HG02970 (cell line): ENCODE measurements at regions not wholly inside any gene's neighbourhood (a gene's known extent, or its start where the extent isn't known, plus 50 kb on each side); places are given as distances from the start of the nearest gene placed in this dataset.

Experiments
- ATAC-seq: cut with Tn5 transposase; IDR thresholded peaks from one replicate; pipeline ENCODE4 v1.9.1; 2021; ENCODE audit warnings: mild to moderate bottlenecking, moderate library complexity, moderate number of reproducible peaks; ENCODE audit not compliant: unreplicated experiment, low FRiP score

DNA sequence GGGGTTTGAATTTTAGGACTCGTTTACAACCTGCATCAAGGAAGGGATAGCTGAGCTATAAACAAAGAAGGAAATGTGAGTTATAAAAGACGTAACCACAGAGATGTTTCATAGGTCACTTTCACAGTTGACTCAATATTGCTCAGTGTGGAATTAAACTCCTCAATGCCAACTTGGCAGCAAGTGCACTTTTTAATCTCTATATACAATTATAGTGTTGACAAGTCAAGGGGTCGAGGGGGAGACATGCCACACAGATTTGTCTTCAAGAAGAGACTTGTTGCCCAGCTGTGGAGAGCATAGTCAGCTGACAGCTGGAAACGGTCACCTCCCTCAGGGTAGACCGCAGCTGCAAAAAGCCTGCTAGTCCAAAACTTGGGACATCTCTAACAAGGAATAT is 163.4 kb upstream of the DMAC1 start:
- ATAC-seq, result no peak

DNA sequence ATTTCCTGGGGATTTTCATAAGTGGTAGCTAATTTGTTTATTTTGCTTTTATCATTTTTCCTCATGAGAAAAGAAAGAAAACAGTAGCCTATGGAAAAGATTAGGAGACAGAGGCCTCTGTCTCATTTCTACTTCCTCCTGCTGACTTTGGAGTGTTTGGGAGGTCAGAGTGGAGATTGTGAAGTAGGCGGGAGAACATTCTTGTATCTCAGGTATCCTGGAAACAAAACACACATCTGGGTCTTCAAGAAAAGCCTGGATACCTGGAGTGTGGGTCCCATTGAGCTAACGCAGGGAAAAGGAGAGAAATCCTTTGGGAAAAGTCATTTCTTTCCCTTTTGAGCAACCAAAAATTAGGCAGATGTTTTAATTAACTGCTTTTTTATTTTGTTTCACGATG is 161.5 kb upstream of the DMAC1 start:
- no peak for ATAC-seq

DNA sequence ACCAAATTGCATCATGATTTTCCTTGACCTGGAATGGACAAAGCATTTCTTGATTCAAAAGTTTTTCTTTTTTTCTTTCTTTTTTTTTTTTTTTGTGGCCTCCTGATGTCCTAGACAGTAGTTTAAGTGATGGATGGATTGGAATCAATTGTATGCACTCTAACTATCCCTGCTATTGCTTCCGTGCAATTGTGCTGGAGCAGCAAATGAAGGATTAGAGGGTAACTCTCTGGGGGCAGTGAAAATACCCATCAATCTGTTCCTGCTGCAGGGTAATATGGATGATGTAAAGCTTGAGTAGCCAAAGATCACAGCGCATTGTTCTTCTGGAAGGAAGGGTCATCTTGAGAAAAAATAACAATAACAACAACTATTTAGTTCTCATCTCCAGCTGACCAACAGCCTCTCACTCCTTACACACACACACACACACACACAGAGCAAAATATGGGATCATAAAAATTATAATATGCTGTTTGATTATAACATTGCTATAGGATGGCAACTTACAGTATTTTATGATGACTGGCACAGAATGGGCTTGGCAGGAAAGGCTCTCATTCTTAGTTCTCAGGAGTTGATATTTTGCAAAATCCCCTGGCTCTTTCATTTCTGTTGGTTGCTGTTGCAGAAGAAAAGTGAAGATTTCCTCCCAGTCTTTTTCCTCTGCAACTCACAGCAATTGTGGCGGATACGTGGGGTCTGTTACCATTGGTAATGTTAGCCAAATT is 160.9 kb upstream of the DMAC1 start:
- no peak for ATAC-seq

DNA sequence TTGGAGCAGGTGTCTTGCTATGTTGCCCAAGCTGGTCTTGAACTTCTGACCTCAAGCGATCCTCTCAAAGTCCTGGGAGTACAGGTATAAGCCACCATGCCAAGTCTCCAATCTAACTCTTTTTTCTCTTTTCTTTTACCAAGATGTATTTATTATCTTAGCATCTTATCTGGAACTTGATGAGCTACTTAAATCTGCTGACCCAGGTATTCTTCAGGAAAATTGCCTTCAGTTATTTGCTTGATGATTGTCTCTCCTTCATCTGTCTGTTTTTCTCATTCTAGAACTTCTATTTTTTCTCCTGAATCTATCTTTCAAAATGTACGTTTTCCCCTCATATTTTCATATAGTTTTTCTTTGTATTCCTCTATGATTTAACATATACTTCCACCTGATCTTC is 158.2 kb upstream of the DMAC1 start:
- ATAC-seq, result no peak

DNA sequence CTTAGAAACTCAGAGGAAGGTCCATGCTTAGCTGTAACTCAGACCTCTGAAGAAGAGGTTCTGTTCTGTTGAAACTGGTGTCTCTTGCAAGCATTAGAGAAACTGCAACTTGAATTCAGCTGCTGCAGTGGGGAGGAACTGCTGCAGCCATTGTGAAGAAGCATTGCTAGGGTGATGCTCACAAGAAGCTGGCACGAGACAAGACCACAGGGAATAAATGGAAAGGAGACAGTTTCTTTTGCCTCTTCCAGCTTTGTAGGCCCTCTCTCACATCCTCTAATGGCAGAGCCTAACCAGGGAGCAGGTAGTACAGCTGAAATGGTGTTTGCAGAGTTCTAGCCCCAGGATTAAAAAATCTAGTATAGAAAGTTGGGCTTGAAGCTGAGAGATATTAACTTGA is 148.0 kb upstream of the DMAC1 start:
- no peak for ATAC-seq

DNA sequence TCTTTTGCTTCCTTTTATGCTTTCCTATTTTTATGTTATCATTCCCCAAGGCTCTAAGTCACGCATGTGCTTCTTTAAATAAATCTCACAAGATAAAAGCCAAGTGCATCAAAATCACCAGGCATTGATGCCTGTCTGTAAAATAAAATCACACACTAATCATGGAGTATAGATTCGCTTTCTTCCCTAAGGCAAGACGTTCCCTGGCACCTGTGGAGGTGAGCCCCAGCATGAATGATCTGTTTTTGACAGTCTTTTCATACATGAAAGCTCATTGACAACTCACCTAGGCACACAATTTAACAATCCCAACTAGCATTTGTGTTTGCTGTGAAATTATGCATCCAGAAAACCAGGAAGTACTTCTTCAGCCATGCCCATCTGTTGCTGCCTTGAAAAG is 146.9 kb upstream of the DMAC1 start:
- no peak for ATAC-seq

DNA sequence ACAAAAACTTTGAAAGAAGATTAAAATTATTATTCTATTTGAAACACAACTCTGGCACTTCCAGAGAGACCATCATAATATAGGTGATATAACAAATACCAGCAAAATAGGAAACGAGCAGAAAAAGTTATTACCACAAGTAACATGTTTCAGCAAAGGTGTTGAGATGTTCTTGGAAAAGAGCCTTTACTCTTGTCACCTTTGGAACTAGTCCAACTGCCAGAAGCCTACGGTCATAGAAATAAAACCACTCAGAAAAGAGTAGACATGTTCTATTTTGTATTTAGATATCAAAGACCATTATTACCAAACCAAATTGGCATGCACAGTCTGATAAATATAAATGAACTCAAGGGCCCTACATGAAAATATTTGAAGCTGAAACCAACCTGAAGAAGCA is 145.0 kb upstream of the DMAC1 start:
- no peak for ATAC-seq

DNA sequence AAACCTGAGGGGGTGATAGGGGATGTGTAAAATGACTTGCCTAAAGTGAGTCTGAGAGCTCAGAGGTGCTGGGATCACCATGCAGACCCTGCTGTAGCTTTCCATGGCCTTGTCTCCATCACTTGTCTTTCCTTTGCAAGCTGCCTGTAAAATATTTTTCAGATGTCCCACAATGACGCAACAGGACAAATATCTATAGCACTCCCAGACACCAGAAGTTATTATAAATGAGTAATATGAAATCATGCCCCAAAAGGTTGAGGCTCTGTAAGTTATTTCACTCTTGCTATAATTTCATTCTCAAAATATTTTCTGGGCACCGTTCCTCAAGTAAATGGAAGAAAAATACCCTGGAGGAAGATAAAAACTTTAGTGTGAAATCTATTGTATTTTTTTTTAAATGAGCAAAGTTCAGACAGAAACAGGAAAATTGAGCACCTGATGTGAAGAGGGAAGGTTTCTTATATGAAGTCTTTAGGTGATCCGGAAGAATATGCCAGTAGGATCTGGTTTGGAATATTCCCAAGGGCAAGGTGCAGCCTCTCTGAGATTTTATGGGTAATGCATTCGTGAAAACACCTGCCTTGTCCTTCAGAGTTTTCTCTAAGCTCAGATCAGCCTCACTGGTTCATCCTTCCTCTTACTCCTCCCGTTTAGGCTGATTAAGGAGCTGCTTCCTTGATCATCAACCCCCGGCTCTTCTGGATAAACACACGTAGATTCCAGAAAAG is 138.3 kb upstream of the DMAC1 start:
- no peak for ATAC-seq

DNA sequence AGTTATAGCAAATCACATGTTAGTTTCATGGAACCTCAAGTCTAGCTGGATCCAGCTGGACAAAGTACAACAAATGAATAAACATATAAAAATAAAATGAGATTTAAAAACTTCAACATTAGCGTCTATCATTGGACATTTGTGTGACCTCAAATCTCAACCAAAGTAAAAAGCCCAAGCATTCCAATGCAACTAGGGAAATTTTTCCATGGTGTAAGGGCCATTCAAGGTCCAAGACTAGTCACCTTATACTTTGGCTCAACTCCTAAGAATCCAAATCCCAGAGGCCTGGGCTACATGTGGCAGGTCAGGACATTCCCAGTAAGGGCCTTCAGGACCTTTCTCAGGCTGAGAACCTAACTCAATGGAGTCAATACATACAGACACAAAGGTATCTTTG is 137.4 kb upstream of the DMAC1 start:
- ATAC-seq, result no peak

DNA sequence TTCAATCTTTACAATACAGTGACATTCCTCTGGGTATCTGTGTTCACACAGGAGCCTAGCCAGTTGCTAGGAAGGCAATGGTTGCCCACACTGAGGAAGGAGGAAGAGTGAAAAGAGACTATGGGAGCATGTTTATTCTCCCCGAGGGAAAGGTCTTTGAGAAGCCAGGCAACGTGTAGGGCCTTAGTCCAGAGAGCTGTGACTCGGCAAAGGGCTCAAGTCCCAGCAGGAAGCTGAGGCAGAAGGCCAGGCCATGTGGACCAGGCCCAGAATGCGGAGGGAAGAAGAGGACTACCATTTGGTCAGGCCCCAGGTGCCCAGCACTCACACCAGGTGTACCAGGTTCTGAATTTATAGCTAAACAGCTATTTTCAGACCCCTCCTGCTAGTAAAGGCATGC is 136.6 kb upstream of the DMAC1 start:
- no peak for ATAC-seq

DNA sequence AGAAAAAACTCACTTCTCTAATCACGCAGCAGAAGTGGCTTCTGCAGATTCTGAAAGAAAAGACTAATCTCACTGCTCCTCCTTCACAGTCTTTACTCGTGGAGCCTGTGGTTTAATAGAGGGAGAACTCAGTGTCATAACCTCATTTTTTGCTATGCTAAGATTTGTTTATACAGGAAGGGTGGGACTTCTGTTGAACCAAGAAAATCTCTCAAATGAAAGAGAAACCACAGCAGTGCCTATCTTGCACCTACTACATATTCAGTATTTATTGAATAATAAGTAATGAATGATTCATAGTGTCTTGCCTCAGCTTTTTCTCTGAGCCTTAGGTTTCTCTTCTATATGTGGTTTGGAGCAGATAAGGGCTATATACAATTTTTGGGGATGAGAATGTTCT is 136.1 kb upstream of the DMAC1 start:
- no peak for ATAC-seq

DNA sequence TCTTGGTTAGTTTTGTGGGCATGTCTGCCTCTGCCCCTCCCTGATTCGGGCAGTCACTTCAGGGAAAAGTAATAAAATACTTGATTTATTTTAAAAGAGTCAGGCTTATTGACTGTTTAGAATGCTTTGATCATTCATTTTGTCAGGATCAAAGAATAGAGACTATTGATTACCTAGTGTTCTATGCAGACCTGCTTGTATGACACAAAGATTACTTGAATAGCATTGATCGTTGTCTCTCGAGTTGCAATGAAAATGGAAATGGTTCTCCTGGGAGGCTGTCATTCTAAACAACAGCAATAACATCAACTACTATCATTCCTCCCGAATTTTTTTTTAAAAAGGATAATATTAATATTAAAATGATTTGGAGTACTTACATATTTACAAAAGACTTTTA is 133.2 kb upstream of the DMAC1 start:
- ATAC-seq, result no peak

DNA sequence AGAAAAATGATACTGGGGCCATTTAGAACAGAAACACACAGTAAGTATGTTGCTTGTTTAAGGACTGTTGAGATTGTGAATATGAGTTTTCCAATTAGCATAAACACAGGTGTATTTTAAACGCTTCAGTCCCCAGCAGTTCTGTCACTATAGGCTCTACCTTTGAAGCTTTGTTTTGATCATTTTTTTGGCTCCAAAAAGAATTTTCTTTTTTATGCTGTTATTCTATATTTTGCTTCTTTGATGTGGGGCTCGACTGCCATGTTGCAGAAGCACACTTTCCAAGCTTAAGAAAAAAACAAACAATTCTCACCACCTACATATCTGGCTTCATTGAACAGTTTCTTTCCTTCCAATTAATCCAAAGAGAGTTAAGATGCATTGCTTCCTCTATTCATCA is 131.0 kb upstream of the DMAC1 start:
- no peak for ATAC-seq

DNA sequence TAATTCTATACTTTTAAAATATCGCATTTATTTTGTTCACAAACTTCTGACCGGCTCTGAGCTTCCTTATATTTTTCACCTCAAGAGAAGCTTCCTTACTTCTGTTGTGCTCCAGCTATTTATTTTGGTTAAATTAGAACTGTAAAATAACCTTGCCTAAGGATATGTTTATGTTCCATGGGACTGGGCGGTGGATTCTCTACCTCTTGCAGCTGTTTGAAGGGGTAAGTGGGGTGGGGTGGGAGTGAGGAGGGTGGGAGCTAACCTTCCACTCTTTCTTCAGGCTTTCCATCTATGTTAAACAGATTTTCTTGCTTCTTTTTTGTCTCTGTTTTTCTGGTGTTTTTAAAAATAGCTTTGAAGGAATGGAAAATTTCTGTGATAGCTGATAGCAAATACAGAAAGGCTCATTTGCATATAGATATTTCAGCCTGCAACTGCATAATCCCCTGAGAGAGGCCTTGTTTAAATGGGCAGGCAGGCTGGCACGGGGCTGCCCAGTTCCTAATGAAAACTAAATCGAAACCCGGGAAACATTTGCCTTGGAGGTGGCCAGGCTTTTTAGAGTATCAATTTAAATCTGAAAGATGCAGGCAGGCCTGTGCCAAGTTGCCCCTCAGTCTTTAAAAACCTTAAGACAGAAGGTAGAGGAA is 122.1 kb upstream of the DMAC1 start:
- no peak for ATAC-seq

DNA sequence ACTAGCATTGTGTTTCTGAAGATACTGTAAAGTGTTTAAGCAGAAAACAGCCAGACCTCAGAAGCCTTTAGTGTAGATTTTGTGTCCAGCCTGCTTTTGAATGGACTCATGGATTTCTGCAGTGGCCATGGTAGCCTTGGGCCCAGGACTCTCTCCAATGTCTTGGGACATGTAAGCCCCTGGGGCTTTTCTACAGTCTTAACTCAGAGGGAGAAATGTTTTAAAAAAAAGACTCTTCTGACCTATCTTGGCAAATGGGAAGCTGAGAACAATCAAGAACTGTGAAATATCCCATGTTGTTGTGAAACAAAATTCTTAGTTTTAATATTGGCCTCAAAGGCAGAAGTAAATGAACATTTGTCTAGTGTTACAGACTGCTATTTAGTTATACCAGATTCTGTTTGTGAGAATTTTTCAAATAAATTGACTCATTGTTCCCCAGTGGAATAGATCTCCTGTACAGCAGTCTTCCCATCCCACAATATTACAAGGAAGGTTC is 112.5 kb upstream of the DMAC1 start:
- no peak for ATAC-seq

DNA sequence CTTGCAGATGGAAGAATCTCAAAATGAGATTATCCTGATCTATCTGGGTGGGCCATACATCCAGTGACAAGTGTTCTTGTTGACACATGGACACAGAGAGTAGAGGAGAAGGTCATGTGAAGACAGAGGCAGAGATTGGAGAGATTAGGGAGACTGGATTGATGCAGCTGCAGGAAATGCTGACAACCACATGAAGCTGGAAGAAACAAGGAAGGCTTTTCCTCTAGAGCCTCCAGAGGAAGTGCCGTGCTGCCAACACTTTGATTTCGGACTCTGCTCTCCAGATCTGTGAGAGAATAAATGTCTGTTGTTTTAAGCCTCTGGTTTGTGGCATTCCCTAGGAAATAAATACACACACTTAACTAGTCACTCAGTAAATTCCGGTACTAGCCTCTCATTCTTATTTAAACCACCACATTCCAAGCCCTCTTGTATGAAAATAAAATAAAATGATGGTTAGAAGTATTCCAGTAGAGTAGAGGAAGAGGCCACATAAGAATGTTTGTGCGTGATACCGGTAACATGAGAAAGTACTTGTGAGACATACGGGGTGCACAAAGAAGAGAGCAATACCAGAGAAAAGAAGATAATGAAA is 110.9 kb upstream of the DMAC1 start:
- no peak for ATAC-seq

DNA sequence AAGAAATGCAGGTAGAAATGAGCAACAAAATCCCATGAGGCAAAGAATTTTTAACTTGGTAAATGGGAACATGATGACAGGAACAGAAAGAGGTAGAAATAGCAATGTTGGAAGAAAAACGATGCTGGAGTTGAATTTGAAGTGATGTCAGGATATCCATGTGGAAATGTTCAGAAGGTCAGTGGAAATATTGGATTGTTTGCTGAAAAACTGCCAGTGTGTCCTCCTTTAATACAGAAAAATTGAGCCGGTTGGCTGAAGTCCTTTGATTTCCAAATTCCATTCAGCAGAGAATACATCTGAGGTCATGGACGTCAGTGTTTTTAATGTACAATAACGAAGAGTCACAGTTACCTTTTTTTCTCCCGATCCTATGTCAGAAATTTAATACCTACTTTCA is 110.0 kb upstream of the DMAC1 start:
- no peak for ATAC-seq

DNA sequence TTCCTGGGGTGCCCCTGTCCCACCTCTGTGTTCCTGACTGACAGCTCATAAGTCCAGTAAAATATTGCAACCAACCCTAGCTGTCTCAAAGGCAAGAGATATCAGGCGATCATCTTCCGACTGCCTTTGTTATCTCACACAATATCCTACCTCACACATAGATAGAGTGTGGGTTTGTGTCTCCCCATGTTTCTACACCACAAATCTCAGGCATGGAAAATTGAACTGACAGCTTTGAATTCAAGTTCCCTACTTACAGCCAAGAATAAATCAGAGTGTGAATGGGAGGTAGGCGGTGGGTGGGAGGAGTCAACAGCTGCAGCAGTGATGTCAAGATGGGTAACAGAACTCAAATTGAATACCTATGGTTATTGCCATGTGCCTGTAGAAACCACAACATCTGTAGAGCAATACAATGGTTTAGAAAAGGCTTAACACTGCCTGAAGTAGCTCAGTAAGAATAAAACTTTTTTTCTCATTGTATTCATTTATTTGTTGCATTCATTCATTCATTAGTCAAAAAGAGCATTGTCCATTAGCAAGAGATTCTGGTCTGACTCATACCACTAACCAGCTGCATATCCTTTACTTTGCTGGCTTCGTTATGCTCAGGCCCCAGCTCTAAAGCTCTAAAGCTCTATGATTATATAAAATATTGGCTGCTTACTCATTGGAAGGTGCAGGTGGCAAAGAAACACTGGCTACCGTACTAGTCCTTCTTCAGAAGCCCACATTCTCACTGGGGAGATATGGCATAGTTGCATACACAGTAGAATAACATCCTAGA is 108.2 kb upstream of the DMAC1 start:
- ATAC-seq, result no peak

DNA sequence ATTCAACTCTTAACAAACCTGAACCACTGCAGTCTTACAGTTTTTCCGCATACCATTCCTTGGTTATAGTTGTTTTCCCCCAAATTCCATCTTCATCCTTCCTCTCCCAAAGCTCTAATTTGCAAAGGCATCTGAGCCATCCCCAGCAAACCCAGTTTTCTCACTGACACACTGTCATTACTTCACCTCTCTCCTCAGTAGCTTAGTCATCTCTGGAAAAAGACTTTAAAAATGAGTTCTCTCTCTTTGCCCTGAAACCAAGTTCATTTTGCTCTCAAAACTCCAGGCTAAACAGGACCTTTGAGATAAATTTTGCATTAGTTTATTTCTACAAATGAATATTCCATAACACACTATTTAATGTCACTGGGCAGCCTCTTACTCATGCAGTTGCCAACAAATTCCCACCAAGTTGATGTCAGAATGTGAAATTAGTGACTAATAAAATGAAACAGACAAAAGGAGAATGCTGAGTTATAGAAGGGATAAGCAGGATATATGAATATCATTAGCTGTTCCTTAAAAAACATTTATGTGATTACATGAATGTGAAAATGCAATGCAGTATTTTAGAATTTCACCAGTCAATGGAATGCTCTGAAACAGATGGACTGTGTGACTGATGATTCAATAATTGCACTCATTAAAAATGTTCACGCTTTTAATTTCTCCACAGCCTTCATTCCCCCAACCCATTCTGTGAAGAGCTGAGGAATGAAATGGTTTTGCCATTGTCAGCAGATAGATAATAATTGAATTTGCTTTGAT is 107.4 kb upstream of the DMAC1 start:
- no peak for ATAC-seq

DNA sequence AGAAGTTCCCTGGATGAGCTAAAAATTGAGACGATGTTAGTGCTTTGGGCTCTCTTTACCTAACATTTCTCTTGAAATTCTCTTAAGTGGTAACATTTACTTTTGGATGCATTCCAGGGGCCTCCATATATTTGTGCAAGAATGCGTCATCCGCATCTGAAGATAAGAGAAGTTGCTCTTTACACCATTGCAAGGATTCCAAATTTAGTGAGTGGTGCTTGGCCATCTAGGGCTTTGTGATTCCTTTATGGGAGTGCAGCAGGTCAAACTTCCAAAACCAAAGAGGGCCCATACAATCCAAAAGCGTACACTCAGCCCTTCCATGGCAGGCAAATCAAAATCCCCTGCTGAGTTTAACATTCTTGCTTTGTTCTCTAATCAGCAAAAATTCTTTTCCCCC is 102.0 kb upstream of the DMAC1 start:
- ATAC-seq, result no peak
